ENCODE measurements at regions not wholly inside any gene's neighbourhood (a gene's known extent, or its start where the extent isn't known, plus 50 kb on each side); places are given as distances from the start of the nearest gene placed in this dataset.

DNA sequence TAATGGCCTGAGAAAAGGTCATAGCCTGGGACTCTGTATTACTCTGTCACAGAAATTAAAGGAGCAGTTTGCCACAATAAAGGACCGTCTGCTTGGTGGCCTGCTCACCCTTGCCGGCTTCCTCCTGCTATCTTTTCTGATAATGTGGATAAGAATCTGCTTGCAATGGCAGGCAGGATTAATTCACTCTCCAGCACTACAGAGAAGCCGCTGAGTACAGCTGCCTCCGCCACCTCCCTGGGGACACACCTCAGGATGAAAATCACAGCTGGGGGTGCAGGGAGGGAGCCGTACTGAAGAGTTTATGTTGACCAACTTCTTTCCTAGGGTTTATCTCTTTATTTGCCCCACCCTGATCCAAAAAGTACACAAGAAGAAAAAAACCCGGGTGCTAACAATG, 245.9 kb upstream of the RPL38 start (continued):
- TF ChIP-seq ZNF699 (CRISPR knock-in tag; IDR thresholded peaks at IDR 0.05; ENCODE audit: insufficient replicate concordance) (no peak), PHB2 (IDR thresholded peaks at IDR 0.05; ENCODE audit: low read depth) (no peak), ZNF316 (IDR thresholded peaks at IDR 0.05) (no peak), EP400 (IDR thresholded peaks at IDR 0.05) (no peak)
- TF ChIP-seq, protein P1, sequence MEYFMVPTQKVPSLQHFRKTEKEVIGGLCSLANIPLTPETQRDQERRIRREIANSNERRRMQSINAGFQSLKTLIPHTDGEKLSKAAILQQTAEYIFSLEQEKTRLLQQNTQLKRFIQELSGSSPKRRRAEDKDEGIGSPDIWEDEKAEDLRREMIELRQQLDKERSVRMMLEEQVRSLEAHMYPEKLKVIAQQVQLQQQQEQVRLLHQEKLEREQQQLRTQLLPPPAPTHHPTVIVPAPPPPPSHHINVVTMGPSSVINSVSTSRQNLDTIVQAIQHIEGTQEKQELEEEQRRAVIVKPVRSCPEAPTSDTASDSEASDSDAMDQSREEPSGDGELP (CRISPR knock-in tag; IDR thresholded peaks at IDR 0.05; ENCODE audit: borderline replicate concordance) = no peak
- TF ChIP-seq, protein P2, sequence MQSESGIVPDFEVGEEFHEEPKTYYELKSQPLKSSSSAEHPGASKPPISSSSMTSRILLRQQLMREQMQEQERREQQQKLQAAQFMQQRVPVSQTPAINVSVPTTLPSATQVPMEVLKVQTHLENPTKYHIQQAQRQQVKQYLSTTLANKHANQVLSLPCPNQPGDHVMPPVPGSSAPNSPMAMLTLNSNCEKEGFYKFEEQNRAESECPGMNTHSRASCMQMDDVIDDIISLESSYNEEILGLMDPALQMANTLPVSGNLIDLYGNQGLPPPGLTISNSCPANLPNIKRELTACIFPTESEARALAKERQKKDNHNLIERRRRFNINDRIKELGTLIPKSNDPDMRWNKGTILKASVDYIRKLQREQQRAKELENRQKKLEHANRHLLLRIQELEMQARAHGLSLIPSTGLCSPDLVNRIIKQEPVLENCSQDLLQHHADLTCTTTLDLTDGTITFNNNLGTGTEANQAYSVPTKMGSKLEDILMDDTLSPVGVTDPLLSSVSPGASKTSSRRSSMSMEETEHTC (IDR thresholded peaks at IDR 0.05) = no peak

DNA sequence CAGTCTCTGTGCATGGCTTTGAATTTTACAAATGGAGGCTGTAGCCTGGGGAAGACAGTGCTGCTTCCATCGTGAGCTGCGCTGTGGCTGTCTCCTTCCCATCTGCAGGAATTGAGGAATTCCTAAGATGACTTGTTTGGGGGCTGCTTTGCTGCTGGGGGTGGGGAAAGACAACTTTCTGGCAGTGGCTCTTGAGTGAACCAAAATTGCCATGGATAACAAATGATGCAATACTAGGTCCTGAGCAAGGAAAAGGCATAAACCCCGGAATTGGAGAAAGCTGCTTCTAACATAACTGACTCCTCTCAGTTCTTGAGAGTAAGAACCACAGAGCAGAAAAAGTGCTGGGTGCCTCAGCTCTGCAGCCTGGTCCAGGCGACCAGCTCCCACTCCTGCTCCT, 245.0 kb upstream of the RPL38 start:
- DNase-seq (ENCODE audit: extremely low read depth in 1 of 4, low spot score in 3 of 4) (no peak), ATAC-seq (no peak), FAIRE-seq (no peak)
- BruUV-seq (replicated peaks) = no TSS peak
- no peak overlapping the region for H3K27ac ChIP-seq (ENCODE audit: extremely low read depth, low read depth, low read length)
- in situ Hi-C loops (cut with MboI) = no loop called here
- H3K9me3 ChIP-seq (replicated peaks; ENCODE audit: control insufficient read depth, insufficient read depth, low read depth, low read length) = no peaks in the 10 kb centered on the region
- 0% methylated on average over 4 of the region's 4 CpGs for WGBS (ENCODE audit: insufficient coverage, low coverage, missing lambda C conversion rate)
- H3K27me3 ChIP-seq (ENCODE audit: control insufficient read depth in 2 of 2, insufficient read depth in 2 of 2, low read length in 2 of 2) = no peaks in the 10 kb centered on the region
- H3K9ac ChIP-seq (ENCODE audit: insufficient read depth in 1 of 2, low read depth in 2 of 2, low read length in 2 of 2) = no peak overlapping the region
- no peaks in the 10 kb centered on the region for H3K36me3 ChIP-seq (ENCODE audit: control insufficient read depth, insufficient read depth, low read length)
- no peak overlapping the region for H2AFZ ChIP-seq (ENCODE audit: low read depth, low read length)
- no peaks in the 10 kb centered on the region for H3K4me1 ChIP-seq (replicated peaks in 1 of 2; ENCODE audit: control insufficient read depth in 2 of 2, insufficient read depth in 2 of 2, low read length in 2 of 2)
- H4K20me1 ChIP-seq (replicated peaks; ENCODE audit: control insufficient read depth, insufficient read depth, low read length) = no peaks in the 10 kb centered on the region
- no peak overlapping the region for H3K4me3 ChIP-seq
- CTCF ChIA-PET (ENCODE audit: low intra/inter-chr PET ratio) = no interaction called here
- POLR2A ChIA-PET = no interaction called here
- H3K9me1 ChIP-seq (ENCODE audit: control insufficient read depth, insufficient read depth, low read length) = peaks cover 5% of the 10 kb centered on the region
- H3K4me2 ChIP-seq (ENCODE audit: insufficient read depth, low read length) = no peak overlapping the region
- TF ChIP-seq NELFE (IDR thresholded peaks at IDR 0.05; ENCODE audit: insufficient read depth, insufficient read length) (no peak), CEBPG (CRISPR knock-in tag; IDR thresholded peaks at IDR 0.05) (no peak), CEBPG (tag; conservative IDR thresholded peaks at IDR 0.05 in 1 of 2, IDR thresholded peaks at IDR 0.05 in 1 of 2) (peak in 1 of 2 experiments; percentile 30; a peak in 1 of 4 replicates)
- intact Hi-C loops (cut with micrococcal nuclease) = loop anchor here (10.0 kb wide), 1 partner anchor 304 kb away; no protein-coding TSS in a partner anchor
- no peaks in the 10 kb centered on the region for H3K79me2 ChIP-seq (ENCODE audit: control insufficient read depth, insufficient read depth, low read length)
